GM23338 (cell line): ENCODE measurements at regions not wholly inside any gene's neighbourhood (a gene's known extent, or its start where the extent isn't known, plus 50 kb on each side); places are given as distances from the start of the nearest gene placed in this dataset.

Experiments used
- ATAC-seq: fragments of 200-7000 bp; cut with Tn5 transposase; 3 replicates; pipeline ENCODE4 v1.9.1; 2020
- DNase-seq: peaks from one replicate; pipeline ENCODE4 v3.0.0-alpha.2; 2015; ENCODE audit warnings: low spot score
- H2AFZ ChIP-seq: fragments of 200-600 bp; sonication (generic); 2 replicates; pipeline ENCODE4 v1.8.0; 2016; ENCODE audit warnings: antibody characterized with exemption, mild to moderate bottlenecking, moderate library complexity
- H3F3A ChIP-seq: fragments of 200-600 bp; sonication (generic); replicated peaks from 2 replicates; pipeline ENCODE4 v1.8.0; 2017; ENCODE audit warnings: antibody characterized with exemption, mixed run types, low read depth
- H3K27ac ChIP-seq: fragments of 200-600 bp; sonication (generic); 2 replicates; pipeline ENCODE4 v1.6.1; 2016; ENCODE audit warnings: low read depth
- H3K27me3 ChIP-seq: fragments of 200-600 bp; sonication (generic); 2 replicates; pipeline ENCODE4 v1.8.0; 2016; ENCODE audit warnings: mild to moderate bottlenecking, mixed run types, moderate library complexity; ENCODE audit not compliant: insufficient read depth
- H3K36me3 ChIP-seq: fragments of 200-600 bp; sonication (generic); 2 replicates; pipeline ENCODE4 v1.8.0; 2016; ENCODE audit warnings: mild to moderate bottlenecking; ENCODE audit not compliant: insufficient read depth
- H3K4me1 ChIP-seq: fragments of 200-600 bp; sonication (generic); 2 replicates; pipeline ENCODE4 v1.8.0; 2016; ENCODE audit warnings: mild to moderate bottlenecking, moderate library complexity; ENCODE audit not compliant: insufficient read depth
- H3K4me2 ChIP-seq: fragments of 200-600 bp; sonication (generic); 2 replicates; pipeline ENCODE4 v1.7.1; 2017; ENCODE audit warnings: mixed run types
- H3K4me3 ChIP-seq: fragments of 200-600 bp; sonication (generic); 2 replicates; pipeline ENCODE4 v1.6.1; 2016; ENCODE audit warnings: mixed run types
- H3K79me2 ChIP-seq: fragments of 200-600 bp; sonication (generic); replicated peaks from 2 replicates; pipeline ENCODE4 v1.8.0; 2017; ENCODE audit warnings: mild to moderate bottlenecking; ENCODE audit not compliant: insufficient read depth
- H3K9me2 ChIP-seq: fragments of 200-600 bp; sonication (generic); 2 replicates; pipeline ENCODE4 v1.8.0; 2017; ENCODE audit not compliant: insufficient read depth
- H4K20me1 ChIP-seq: fragments of 200-600 bp; sonication (generic); replicated peaks from 2 replicates; pipeline ENCODE4 v1.8.0; 2017; ENCODE audit warnings: mild to moderate bottlenecking; ENCODE audit not compliant: insufficient read depth
- H3K27ac Mint-ChIP-seq: 2 replicates; pipeline ENCODE4 v1.8.0; 2020; ENCODE audit warnings: inconsistent platforms, mild to moderate bottlenecking, moderate library complexity, mixed read lengths
- H3K27me3 Mint-ChIP-seq: 3 replicates; pipeline ENCODE4 v1.8.0; 2022; ENCODE audit warnings: low read depth, mild to moderate bottlenecking, moderate library complexity, mixed read lengths, inconsistent platforms; ENCODE audit not compliant: insufficient read depth, poor library complexity
- H3K36me3 Mint-ChIP-seq: 3 replicates; pipeline ENCODE4 v1.8.0; 2021; ENCODE audit warnings: low read depth, mild to moderate bottlenecking, inconsistent platforms, moderate library complexity, mixed read lengths
- H3K4me1 Mint-ChIP-seq: 3 replicates; pipeline ENCODE4 v1.8.0; 2020; ENCODE audit warnings: mild to moderate bottlenecking, inconsistent platforms, mixed read lengths
- H3K4me3 Mint-ChIP-seq: 3 replicates; pipeline ENCODE4 v1.8.0; 2021; ENCODE audit warnings: moderate library complexity, mild to moderate bottlenecking, inconsistent platforms, mixed read lengths
- H3K9me3 Mint-ChIP-seq: 3 replicates; pipeline ENCODE4 v1.8.0; 2020; ENCODE audit warnings: moderate library complexity, mild to moderate bottlenecking, inconsistent platforms, mixed read lengths
- CREB1 ChIP-seq: fragments of 250-450 bp; sonication (Bioruptor Pico); IDR thresholded peaks from 2 replicates; pipeline ENCODE4 v1.5.0; 2020; ENCODE audit warnings: low read depth, mild to moderate bottlenecking, moderate library complexity
- ETS1 ChIP-seq: IDR thresholded peaks from 2 replicates; pipeline ENCODE4 v1.6.1; 2016; ENCODE audit warnings: antibody characterized with exemption
- EZH2 ChIP-seq: fragments of 200-600 bp; sonication (generic); IDR thresholded peaks from one replicate; pipeline ENCODE4 v1.8.0; 2017; ENCODE audit warnings: antibody characterized with exemption, mild to moderate bottlenecking, low read depth; ENCODE audit not compliant: unreplicated experiment
- JUNB ChIP-seq: IDR thresholded peaks from one replicate; pipeline ENCODE4 v1.6.1; 2016; ENCODE audit warnings: antibody characterized with exemption; ENCODE audit not compliant: unreplicated experiment
- NANOG ChIP-seq: IDR thresholded peaks from 2 replicates; pipeline ENCODE4 v1.6.1; 2016; ENCODE audit warnings: antibody characterized with exemption, borderline replicate concordance
- POLR2AphosphoS5 ChIP-seq: IDR thresholded peaks from 2 replicates; pipeline ENCODE4 v1.6.1; 2016; ENCODE audit warnings: antibody characterized with exemption, low read depth
- STAT1 ChIP-seq: IDR thresholded peaks from one replicate; pipeline ENCODE4 v1.6.1; 2016; ENCODE audit warnings: antibody characterized with exemption; ENCODE audit not compliant: unreplicated experiment
- ZNF114 ChIP-seq: fragments of 250-450 bp; sonication (Bioruptor Pico); IDR thresholded peaks from 2 replicates; pipeline ENCODE4 v1.5.0; 2020; ENCODE audit warnings: mild to moderate bottlenecking, moderate library complexity
- ZNF331 ChIP-seq: fragments of 250-450 bp; sonication (Bioruptor Pico); IDR thresholded peaks from 2 replicates; pipeline ENCODE4 v1.5.0; 2020; ENCODE audit warnings: low read depth, mild to moderate bottlenecking, moderate library complexity
- TF ChIP-seq, protein P1 (sequence below), 2 experiments: fragments of 200-600 bp in 1 of 2; sonication (generic) in 1 of 2; conservative IDR thresholded peaks; 2 replicates each; pipeline versions ENCODE4 v1.5.1 to v1.6.1; 2016 to 2017; ENCODE audit warnings: antibody characterized with exemption in 2 of 2, low read depth in 2 of 2, mild to moderate bottlenecking in 2 of 2, moderate library complexity in 1 of 2
- TF ChIP-seq, protein P2 (sequence below): fragments of 250-450 bp; sonication (Bioruptor Pico); IDR thresholded peaks from 2 replicates; pipeline ENCODE4 v1.5.0; 2020; ENCODE audit warnings: mild to moderate bottlenecking, moderate library complexity

GRCh38 chr6:22206106-22206505 is 90.7 kb downstream of the PRL start:
- no peaks in the 10 kb centered on the region for H3K36me3 ChIP-seq
- H3K4me3 ChIP-seq: no peak overlapping the region
- no peak for TF ChIP-seq NANOG
- H3K9me3 Mint-ChIP-seq: no peaks in the 10 kb centered on the region
- H3K27ac Mint-ChIP-seq: no peak overlapping the region
- no peak overlapping the region for H3K4me2 ChIP-seq
- no peaks in the 10 kb centered on the region for H3K9me2 ChIP-seq
- H3K4me1 ChIP-seq: no peaks in the 10 kb centered on the region
- H4K20me1 ChIP-seq: no peaks in the 10 kb centered on the region
- no peak for ATAC-seq
- no peaks in the 10 kb centered on the region for H3K27me3 ChIP-seq
- no peak overlapping the region for H3K4me3 Mint-ChIP-seq
- 0 out of 3 replicates have a peak, but pooled peaks cover 2% of the 10 kb centered on the region for H3K36me3 Mint-ChIP-seq
- no peaks in the 10 kb centered on the region for H3K27me3 Mint-ChIP-seq
- H2AFZ ChIP-seq: no peak overlapping the region
- no peaks in the 10 kb centered on the region for H3F3A ChIP-seq
- H3K79me2 ChIP-seq: no peaks in the 10 kb centered on the region
- no peak overlapping the region for H3K27ac ChIP-seq
- H3K4me1 Mint-ChIP-seq: peaks cover 3% of the 10 kb centered on the region; the same call in 2 of the 3 replicates
- DNase-seq: no peak

DNA sequence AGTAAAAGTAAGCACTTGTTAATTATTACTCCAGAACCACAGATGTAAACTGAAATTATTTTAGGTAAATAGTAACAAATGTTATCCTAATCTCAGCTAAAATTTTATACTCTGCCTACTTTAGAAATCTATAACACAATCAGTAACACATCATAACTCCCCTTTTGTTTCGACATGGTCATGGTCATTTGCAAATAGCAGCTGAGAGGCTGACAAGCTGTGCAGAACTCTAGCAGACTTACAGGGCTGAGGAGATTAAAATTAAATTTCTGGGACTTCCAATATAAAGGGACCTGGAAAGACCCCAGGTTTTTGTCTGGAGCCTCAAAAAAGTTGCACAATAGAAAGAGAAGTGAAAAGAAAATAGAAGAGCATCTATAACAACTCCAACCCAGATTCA is 88.8 kb downstream of the PRL start:
- H2AFZ ChIP-seq: no peak overlapping the region
- no peaks in the 10 kb centered on the region for H4K20me1 ChIP-seq
- Mint-ChIP-seq H3K27me3 (no peaks in the 10 kb centered on the region), H3K4me1 (no peaks in the 10 kb centered on the region), H3K4me3 (no peak overlapping the region), H3K9me3 (no peaks in the 10 kb centered on the region), H3K36me3 (0 out of 3 replicates have a peak, but pooled peaks cover 3% of the 10 kb centered on the region), H3K27ac (no peak overlapping the region)
- H3K36me3 ChIP-seq: no peaks in the 10 kb centered on the region
- no peaks in the 10 kb centered on the region for H3K9me2 ChIP-seq
- no peak overlapping the region for H3K27ac ChIP-seq
- H3K4me1 ChIP-seq: no peaks in the 10 kb centered on the region
- no peak for ATAC-seq
- no peaks in the 10 kb centered on the region for H3F3A ChIP-seq
- DNase-seq: no peak
- no peak overlapping the region for H3K4me3 ChIP-seq
- H3K4me2 ChIP-seq: no peak overlapping the region
- no peaks in the 10 kb centered on the region for H3K27me3 ChIP-seq
- H3K79me2 ChIP-seq: no peaks in the 10 kb centered on the region
- TF ChIP-seq JUNB (no peak), EZH2 (no peak), STAT1 (no peak), NANOG (no peak), ZNF114 (CRISPR knock-in tag) (no peak), ZNF331 (no peak), POLR2AphosphoS5 (no peak), ETS1 (no peak), CREB1 (no peak)
- TF ChIP-seq, protein P1, sequence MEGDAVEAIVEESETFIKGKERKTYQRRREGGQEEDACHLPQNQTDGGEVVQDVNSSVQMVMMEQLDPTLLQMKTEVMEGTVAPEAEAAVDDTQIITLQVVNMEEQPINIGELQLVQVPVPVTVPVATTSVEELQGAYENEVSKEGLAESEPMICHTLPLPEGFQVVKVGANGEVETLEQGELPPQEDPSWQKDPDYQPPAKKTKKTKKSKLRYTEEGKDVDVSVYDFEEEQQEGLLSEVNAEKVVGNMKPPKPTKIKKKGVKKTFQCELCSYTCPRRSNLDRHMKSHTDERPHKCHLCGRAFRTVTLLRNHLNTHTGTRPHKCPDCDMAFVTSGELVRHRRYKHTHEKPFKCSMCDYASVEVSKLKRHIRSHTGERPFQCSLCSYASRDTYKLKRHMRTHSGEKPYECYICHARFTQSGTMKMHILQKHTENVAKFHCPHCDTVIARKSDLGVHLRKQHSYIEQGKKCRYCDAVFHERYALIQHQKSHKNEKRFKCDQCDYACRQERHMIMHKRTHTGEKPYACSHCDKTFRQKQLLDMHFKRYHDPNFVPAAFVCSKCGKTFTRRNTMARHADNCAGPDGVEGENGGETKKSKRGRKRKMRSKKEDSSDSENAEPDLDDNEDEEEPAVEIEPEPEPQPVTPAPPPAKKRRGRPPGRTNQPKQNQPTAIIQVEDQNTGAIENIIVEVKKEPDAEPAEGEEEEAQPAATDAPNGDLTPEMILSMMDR (conservative IDR thresholded peaks at IDR 0.05; ENCODE audit: low read depth in 2 of 2): no peak
- TF ChIP-seq, protein P2, sequence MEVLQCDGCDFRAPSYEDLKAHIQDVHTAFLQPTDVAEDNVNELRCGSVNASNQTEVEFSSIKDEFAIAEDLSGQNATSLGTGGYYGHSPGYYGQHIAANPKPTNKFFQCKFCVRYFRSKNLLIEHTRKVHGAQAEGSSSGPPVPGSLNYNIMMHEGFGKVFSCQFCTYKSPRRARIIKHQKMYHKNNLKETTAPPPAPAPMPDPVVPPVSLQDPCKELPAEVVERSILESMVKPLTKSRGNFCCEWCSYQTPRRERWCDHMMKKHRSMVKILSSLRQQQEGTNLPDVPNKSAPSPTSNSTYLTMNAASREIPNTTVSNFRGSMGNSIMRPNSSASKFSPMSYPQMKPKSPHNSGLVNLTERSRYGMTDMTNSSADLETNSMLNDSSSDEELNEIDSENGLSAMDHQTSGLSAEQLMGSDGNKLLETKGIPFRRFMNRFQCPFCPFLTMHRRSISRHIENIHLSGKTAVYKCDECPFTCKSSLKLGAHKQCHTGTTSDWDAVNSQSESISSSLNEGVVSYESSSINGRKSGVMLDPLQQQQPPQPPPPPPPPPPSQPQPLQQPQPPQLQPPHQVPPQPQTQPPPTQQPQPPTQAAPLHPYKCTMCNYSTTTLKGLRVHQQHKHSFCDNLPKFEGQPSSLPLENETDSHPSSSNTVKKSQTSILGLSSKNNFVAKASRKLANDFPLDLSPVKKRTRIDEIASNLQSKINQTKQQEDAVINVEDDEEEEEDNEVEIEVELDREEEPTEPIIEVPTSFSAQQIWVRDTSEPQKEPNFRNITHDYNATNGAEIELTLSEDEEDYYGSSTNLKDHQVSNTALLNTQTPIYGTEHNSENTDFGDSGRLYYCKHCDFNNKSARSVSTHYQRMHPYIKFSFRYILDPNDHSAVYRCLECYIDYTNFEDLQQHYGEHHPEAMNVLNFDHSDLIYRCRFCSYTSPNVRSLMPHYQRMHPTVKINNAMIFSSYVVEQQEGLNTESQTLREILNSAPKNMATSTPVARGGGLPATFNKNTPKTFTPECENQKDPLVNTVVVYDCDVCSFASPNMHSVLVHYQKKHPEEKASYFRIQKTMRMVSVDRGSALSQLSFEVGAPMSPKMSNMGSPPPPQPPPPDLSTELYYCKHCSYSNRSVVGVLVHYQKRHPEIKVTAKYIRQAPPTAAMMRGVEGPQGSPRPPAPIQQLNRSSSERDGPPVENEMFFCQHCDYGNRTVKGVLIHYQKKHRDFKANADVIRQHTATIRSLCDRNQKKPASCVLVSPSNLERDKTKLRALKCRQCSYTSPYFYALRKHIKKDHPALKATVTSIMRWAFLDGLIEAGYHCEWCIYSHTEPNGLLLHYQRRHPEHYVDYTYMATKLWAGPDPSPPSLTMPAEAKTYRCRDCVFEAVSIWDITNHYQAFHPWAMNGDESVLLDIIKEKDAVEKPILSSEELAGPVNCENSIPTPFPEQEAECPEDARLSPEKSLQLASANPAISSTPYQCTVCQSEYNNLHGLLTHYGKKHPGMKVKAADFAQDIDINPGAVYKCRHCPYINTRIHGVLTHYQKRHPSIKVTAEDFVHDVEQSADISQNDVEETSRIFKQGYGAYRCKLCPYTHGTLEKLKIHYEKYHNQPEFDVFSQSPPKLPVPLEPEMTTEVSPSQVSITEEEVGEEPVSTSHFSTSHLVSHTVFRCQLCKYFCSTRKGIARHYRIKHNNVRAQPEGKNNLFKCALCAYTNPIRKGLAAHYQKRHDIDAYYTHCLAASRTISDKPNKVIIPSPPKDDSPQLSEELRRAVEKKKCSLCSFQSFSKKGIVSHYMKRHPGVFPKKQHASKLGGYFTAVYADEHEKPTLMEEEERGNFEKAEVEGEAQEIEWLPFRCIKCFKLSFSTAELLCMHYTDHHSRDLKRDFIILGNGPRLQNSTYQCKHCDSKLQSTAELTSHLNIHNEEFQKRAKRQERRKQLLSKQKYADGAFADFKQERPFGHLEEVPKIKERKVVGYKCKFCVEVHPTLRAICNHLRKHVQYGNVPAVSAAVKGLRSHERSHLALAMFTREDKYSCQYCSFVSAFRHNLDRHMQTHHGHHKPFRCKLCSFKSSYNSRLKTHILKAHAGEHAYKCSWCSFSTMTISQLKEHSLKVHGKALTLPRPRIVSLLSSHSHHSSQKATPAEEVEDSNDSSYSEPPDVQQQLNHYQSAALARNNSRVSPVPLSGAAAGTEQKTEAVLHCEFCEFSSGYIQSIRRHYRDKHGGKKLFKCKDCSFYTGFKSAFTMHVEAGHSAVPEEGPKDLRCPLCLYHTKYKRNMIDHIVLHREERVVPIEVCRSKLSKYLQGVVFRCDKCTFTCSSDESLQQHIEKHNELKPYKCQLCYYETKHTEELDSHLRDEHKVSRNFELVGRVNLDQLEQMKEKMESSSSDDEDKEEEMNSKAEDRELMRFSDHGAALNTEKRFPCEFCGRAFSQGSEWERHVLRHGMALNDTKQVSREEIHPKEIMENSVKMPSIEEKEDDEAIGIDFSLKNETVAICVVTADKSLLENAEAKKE: no peak
